Upper lobe of left lung (tissue), 4 donors: ENCODE measurements at regions not wholly inside any gene's neighbourhood (a gene's known extent, or its start where the extent isn't known, plus 50 kb on each side); places are given as distances from the start of the nearest gene placed in this dataset.

Experiments
- EP300 ChIP-seq, 4 donors: sonication (generic); formaldehyde crosslinking; IDR thresholded peaks; one replicate each; pipeline ENCODE4 v1.5.1; 2017; ENCODE audit warnings: antibody characterized with exemption in 4 of 4, control low read depth in 2 of 4
- POLR2A ChIP-seq, 4 donors: fragments of 450-650 bp; IDR thresholded peaks; one replicate each; pipeline ENCODE4 v1.5.1; 2016 to 2017; ENCODE audit warnings: antibody characterized with exemption in 4 of 4, mild to moderate bottlenecking in 2 of 4
- POLR2AphosphoS5 ChIP-seq, 2 donors: sonication (generic); formaldehyde crosslinking; IDR thresholded peaks; one replicate each; pipeline ENCODE4 v1.5.1; 2017; ENCODE audit warnings: antibody characterized with exemption in 2 of 2
- TF ChIP-seq, protein P1 (sequence below), 6 experiments: fragments of 450-650 bp in 4 of 6; fragments of 200-600 bp in 2 of 6; sonication (generic) in 2 of 6; IDR thresholded peaks; one replicate each; pipeline ENCODE4 v1.5.1; 2016 to 2019; ENCODE audit warnings: antibody characterized with exemption in 6 of 6

DNA sequence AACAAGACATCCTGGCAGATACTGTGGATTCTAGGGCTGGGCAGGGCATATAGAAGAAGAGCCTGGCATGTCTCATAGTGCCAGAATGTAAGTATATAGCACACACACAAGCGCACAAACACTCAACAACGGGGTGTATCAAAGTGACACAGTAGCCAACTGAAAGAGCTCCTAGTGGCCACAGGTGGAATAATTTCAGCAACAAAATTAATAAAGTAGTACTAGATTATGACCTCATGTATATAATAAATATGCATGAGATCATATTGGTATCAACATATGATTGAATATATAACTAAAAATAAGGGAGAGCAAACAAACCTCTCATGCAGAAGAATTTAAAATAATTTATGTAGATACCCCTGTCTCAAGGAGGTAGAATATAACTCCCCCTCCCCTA is 72.4 kb upstream of the CXCL12 start:
- TF ChIP-seq POLR2A (IDR thresholded peaks at IDR 0.05) (no peak), POLR2AphosphoS5 (IDR thresholded peaks at IDR 0.05) (no peak), EP300 (IDR thresholded peaks at IDR 0.05) (no peak)
- TF ChIP-seq, protein P1, sequence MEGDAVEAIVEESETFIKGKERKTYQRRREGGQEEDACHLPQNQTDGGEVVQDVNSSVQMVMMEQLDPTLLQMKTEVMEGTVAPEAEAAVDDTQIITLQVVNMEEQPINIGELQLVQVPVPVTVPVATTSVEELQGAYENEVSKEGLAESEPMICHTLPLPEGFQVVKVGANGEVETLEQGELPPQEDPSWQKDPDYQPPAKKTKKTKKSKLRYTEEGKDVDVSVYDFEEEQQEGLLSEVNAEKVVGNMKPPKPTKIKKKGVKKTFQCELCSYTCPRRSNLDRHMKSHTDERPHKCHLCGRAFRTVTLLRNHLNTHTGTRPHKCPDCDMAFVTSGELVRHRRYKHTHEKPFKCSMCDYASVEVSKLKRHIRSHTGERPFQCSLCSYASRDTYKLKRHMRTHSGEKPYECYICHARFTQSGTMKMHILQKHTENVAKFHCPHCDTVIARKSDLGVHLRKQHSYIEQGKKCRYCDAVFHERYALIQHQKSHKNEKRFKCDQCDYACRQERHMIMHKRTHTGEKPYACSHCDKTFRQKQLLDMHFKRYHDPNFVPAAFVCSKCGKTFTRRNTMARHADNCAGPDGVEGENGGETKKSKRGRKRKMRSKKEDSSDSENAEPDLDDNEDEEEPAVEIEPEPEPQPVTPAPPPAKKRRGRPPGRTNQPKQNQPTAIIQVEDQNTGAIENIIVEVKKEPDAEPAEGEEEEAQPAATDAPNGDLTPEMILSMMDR (IDR thresholded peaks at IDR 0.05) = no peak
